Spleen (tissue), 7 donors: ENCODE measurements at regions not wholly inside any gene's neighbourhood (a gene's known extent, or its start where the extent isn't known, plus 50 kb on each side); places are given as distances from the start of the nearest gene placed in this dataset.

Experiments
- CTCF ChIP-seq, 11 experiments: fragments of 200-600 bp in 7 of 11; fragments of 450-650 bp in 4 of 11; sonication (generic) in 4 of 11; IDR thresholded peaks in 8 of 11; conservative IDR thresholded peaks in 3 of 11; 1 replicate in 7 of 11; 2 replicates in 4 of 11; pipeline versions ENCODE4 v1.4.0 to v1.8.0; 2016 to 2021; ENCODE audit warnings: antibody characterized with exemption in 11 of 11, inconsistent platforms in 4 of 11, mild to moderate bottlenecking in 1 of 11
- POLR2A ChIP-seq, 3 donors: fragments of 450-650 bp; IDR thresholded peaks; one replicate each; pipeline ENCODE4 v1.5.1; 2017; ENCODE audit warnings: antibody characterized with exemption in 3 of 3, mild to moderate bottlenecking in 1 of 3
- POLR2AphosphoS5 ChIP-seq, 3 donors: sonication (generic); formaldehyde crosslinking; IDR thresholded peaks; one replicate each; pipeline ENCODE4 v1.5.1; 2017; ENCODE audit warnings: antibody characterized with exemption in 3 of 3
- donor health status: DM: no; HTN: no; CAD: no; lungs with moderate emphysema.
- donor health status: DM: no; HTN: no; CAD: no.
- donor health status: DM: no; HTN: no; CAD: no.

GRCh38 chr16:87040169-87041117, 276.7 kb downstream of the C16orf95 start:
- TF ChIP-seq CTCF (IDR thresholded peaks at IDR 0.05 in 8 of 11, conservative IDR thresholded peaks at IDR 0.05 in 3 of 11) (no peak), POLR2AphosphoS5 (IDR thresholded peaks at IDR 0.05) (no peak), POLR2A (IDR thresholded peaks at IDR 0.05) (no peak)
